HG03558 (cell line): ENCODE measurements at regions not wholly inside any gene's neighbourhood (a gene's known extent, or its start where the extent isn't known, plus 50 kb on each side); places are given as distances from the start of the nearest gene placed in this dataset.
"Not testable (repeated sequence)": the region's sequence is repeated elsewhere in the genome, so short reads cannot be mapped to it uniquely, and the experiment has no call there.

Experiments
- ATAC-seq: cut with Tn5 transposase; IDR thresholded peaks from one replicate; pipeline ENCODE4 v1.9.1; 2021; ENCODE audit warnings: moderate number of reproducible peaks; ENCODE audit not compliant: unreplicated experiment; ENCODE audit errors: extremely low read depth

- not testable (repeated sequence) for ATAC-seq
Observed at GRCh38 chr9:79089851-79090250, 481.9 kb upstream of the TLE4 start.

- not testable (repeated sequence) for ATAC-seq
Observed at GRCh38 chr9:79103257-79103656, 468.5 kb upstream of the TLE4 start.

GRCh38 chr9:79104216-79104615 is 467.5 kb upstream of the TLE4 start:
- no peak for ATAC-seq

GRCh38 chr9:79104951-79105350 is 466.8 kb upstream of the TLE4 start:
- ATAC-seq: no peak

GRCh38 chr9:79107911-79108676 is 463.7 kb upstream of the TLE4 start:
- no peak for ATAC-seq

GRCh38 chr9:79111653-79112052 is 460.1 kb upstream of the TLE4 start:
- ATAC-seq: no peak

GRCh38 chr9:79115176-79115575 is 456.6 kb upstream of the TLE4 start:
- ATAC-seq: no peak

- ATAC-seq: no peak
Observed at GRCh38 chr9:79116041-79116440, 455.7 kb upstream of the TLE4 start.

- ATAC-seq: no peak
Observed at GRCh38 chr9:79116709-79117108, 455.1 kb upstream of the TLE4 start.

- no peak for ATAC-seq
Observed at GRCh38 chr9:79120533-79120932, 451.2 kb upstream of the TLE4 start.

GRCh38 chr9:79120941-79121340 is 450.8 kb upstream of the TLE4 start:
- no peak for ATAC-seq

GRCh38 chr9:79123415-79123814 is 448.4 kb upstream of the TLE4 start:
- no peak for ATAC-seq

GRCh38 chr9:79127661-79128060 is 444.1 kb upstream of the TLE4 start:
- no peak for ATAC-seq

GRCh38 chr9:79129865-79130480 is 441.8 kb upstream of the TLE4 start:
- ATAC-seq: no peak

- no peak for ATAC-seq
Observed at GRCh38 chr9:79131246-79131774, 440.5 kb upstream of the TLE4 start.

- no peak for ATAC-seq
Observed at GRCh38 chr9:79131824-79132377, 439.9 kb upstream of the TLE4 start.

- no peak for ATAC-seq
Observed at GRCh38 chr9:79134654-79135053, 437.1 kb upstream of the TLE4 start.

- ATAC-seq: no peak
Observed at GRCh38 chr9:79135681-79136415, 435.9 kb upstream of the TLE4 start.

- no peak for ATAC-seq
Observed at GRCh38 chr9:79140751-79141150, 431.0 kb upstream of the TLE4 start.

GRCh38 chr9:79143211-79143610 is 428.6 kb upstream of the TLE4 start:
- no peak for ATAC-seq

- no peak for ATAC-seq
Observed at GRCh38 chr9:79145442-79145841, 426.3 kb upstream of the TLE4 start.
